Stomach (tissue), 4 donors: ENCODE measurements at regions not wholly inside any gene's neighbourhood (a gene's known extent, or its start where the extent isn't known, plus 50 kb on each side); places are given as distances from the start of the nearest gene placed in this dataset.

Experiments used
- CTCF ChIP-seq, 7 experiments: fragments of 450-650 bp in 4 of 7; fragments of 200-600 bp in 3 of 7; sonication (generic) in 3 of 7; IDR thresholded peaks; one replicate each; pipeline ENCODE4 v1.5.1; 2016 to 2019; ENCODE audit warnings: antibody characterized with exemption in 7 of 7, control low read depth in 2 of 7, mild to moderate bottlenecking in 1 of 7
- POLR2AphosphoS5 ChIP-seq, 3 donors: sonication (generic); formaldehyde crosslinking; IDR thresholded peaks; one replicate each; pipeline ENCODE4 v1.6.1; 2016; ENCODE audit warnings: antibody characterized with exemption in 3 of 3

GRCh38 chr11:134505125-134505524 is 93.1 kb upstream of the B3GAT1 start:
- TF ChIP-seq POLR2AphosphoS5 (IDR thresholded peaks at IDR 0.05): no peak
- TF ChIP-seq CTCF (IDR thresholded peaks at IDR 0.05): no peak
